ENCODE measurements at regions not wholly inside any gene's neighbourhood (a gene's known extent, or its start where the extent isn't known, plus 50 kb on each side); places are given as distances from the start of the nearest gene placed in this dataset.

GRCh38 chr16:86632206-86632605 is 53.9 kb downstream of the FOXL1 start:
- no peak for DNase-seq (ENCODE audit: low read depth)

- no peak for DNase-seq (ENCODE audit: low read depth)
Observed at GRCh38 chr16:86632944-86633343, 54.6 kb downstream of the FOXL1 start.

DNA sequence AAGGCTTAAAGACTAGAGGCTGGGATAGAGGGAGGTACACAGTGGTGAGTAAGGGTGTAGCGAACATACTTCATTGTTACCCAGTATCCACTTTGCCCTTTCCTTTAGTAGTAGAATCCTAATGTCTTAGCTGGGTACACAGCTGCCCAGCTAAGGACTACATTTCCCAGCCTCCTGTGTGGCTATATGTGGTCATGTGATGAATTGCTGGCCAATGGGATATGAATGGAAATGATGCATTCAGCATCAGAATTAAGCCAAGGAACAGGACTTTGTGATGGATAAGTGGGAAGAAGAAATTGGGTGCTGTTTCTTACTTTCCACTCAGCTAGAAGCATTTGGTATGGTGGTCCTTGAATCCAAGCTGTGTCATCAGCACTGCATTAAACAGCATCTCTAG is 55.9 kb downstream of the FOXL1 start:
- no peak for DNase-seq (ENCODE audit: low read depth)

DNA sequence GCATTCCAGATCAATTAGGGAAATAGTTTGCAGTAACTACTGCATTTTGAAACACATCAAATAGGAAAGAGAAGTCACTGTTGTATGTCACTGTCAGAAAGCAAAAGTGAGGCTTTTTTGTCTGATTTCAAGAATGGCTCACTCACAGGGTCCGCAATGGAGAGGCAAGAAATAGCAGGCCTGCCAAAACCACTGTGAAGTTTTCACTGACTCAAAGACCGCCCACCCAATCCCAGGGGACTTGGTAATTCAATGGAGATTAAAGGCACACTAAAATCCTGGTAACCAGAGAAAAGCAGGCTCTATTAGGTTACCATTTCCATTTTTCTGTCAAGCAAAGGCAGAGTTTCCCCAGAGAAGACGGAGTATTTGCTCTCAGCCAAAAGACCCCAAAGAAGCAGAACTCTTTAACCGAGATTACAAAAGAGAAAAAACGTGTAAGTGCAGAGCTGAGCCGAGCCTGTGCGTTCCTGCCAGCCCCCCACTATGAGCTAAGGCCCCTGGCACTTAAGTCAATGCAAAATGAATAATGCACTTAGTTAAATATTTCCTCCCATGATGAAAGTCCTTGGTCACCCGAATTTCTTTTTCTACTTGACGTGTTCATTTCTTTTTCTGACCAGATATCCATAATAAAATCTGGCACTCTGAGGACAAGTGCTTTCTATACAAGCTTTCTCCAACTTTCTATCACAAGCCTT is 57.0 kb downstream of the FOXL1 start:
- DNase-seq (ENCODE audit: low read depth): no peak

GRCh38 chr16:86635926-86636325 is 57.6 kb downstream of the FOXL1 start:
- no peak for DNase-seq (ENCODE audit: low read depth)

DNA sequence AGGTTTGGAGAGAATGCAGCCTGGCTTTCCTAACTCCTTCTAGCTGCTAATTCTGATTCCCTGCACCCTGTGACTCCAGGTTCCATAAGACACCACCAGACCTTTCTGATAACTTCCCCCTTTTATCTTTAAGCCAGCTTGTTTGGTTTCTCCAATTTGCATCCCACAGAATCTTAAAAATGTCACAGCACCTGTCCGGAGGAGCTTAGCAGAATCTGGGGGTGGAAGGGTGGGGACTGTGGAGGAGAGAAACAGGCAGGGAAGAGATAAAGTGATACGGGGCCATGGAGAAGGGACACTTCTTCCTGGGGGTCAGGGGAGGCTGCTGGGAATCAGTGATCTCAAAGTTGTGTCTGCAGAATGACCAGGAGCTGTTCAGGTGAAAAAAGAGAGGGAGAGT is 59.4 kb downstream of the FOXL1 start:
- no peak for DNase-seq (ENCODE audit: low read depth)

DNA sequence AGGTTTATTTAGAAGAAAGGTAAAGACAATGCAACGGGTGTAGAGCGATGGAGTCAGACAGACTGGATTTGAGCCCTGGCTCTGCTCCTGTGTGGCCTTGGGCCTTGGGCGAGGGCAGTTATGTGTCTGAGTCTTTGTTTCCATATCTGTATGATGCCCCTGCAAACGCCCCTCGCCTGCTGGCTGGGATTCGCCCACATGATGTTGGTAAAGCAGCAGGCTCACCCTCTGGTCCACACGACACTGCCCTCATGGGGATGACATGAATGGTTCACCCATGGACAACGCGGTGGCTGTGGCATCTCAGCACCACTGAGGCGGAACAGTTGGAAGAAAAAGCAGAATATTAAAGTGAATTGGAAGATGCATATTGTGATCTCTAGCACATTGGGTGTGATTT is 60.3 kb downstream of the FOXL1 start:
- no peak for DNase-seq (ENCODE audit: low read depth)

GRCh38 chr16:86639354-86639753 is 61.0 kb downstream of the FOXL1 start:
- DNase-seq (ENCODE audit: low read depth): no peak

DNA sequence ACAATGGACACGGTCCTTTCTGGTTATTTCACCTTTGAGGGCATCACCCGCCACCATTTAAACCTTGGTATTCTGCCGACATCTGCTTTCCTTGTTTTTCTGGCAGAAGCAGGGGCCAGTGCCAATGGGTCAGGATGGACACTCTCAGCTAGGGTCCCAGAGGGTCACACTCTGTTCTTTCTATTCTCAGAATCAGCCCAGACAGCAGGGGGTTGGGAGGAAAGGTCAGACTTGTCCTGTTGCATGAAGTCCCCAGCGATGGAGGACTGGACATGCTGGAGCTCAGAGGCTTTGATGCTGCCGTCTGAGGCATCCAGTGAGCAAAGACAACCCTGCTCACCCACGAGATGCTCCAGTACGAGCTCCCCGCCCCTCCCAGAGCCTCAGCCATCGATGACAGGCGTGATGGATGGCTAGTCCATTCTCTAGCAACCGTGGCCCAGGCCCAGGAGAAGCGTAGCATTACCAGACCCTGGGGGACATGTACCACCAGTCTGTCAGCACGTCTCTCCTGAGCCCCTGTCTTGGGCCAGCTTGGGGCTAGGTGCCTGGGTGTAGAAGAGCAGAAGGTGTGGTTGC is 62.0 kb downstream of the FOXL1 start:
- DNase-seq (ENCODE audit: low read depth): no peak

DNA sequence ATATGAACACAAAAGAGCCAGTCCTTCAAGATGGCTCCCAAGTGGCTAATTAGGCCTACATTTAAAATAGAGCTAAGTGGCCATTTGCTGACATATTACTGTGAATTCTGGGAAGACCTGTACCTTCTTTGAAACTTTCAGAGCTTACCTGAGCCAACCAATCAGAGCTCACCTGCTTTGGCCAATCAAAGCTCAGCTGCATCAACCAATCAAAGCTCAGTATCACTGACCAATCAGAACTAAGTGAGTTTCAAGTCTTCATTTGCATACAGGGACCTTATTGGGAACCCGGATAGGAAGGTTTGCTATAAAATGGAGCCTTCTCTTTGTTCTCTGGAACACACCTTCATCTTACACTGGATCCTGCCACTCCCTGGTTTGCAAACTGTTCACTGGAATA is 63.7 kb downstream of the FOXL1 start:
- DNase-seq (ENCODE audit: low read depth): no peak

DNA sequence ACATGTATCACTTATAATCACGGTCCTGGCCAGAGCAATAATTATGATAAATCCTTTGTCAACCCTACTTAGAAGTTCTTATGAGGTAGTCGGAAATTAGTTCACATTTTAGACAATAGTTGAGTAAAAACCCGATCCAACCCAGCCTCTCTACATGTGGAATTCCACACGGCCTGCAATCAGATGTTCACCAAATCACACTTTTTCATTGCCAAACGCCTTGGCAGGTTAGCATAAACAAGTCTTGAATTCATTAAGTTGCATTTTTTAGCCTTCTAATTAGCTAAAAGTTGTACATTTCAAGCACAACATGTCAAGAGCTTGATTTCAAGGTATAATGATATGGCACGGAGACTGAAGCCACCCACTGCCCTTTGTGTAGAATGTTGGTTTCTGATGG is 65.3 kb downstream of the FOXL1 start:
- DNase-seq (ENCODE audit: low read depth): no peak

DNA sequence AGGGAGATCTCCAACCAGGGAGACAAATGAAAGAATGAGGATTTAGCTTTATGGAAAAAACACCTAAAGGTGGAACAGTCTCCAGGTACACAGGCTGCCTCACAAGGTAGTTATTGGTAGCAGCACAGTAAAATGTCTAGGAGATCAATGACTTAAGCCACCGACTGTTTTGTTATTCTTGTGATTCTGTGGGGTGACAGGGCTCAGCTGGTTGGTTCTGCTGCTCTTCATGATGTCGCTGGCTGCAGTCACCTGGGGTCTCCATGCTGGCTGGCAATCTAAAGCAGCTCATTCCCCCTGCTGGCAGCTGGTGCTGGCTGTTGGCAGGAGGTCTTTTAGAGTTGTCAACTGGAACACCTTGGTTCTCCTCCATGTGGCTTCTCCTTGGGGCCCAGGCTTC is 69.2 kb downstream of the FOXL1 start:
- no peak for DNase-seq (ENCODE audit: low read depth)

GRCh38 chr16:86649875-86650274 is 71.5 kb downstream of the FOXL1 start:
- DNase-seq (ENCODE audit: low read depth): no peak

DNA sequence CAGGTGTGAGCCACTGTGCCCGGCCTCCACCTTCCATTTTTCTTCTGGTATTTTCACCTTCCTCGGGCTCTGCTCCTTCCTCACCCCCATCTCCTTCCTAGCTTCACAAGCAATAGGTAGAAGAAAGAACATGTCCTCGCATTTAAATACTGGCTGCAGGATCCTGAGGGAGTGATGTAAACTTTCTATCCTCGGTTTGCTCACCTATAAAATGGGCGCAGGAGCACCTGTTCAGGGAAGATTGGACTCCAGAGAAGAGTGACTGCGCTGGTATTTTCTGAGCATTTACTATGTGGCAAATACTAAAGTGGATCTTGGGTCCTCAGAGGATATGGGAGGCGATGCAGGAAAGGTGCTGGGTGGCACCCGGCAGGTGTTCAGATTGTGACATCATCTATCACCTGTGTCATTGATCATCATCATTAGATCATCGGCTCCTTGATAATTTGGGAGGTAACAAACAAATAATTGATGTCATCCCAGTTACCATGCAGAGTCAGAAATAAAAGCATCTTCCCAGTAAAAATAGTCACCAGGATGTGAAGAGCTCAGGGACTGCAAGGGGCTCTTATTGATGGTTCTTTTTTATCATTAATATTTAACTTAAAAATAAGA is 72.8 kb downstream of the FOXL1 start:
- DNase-seq (ENCODE audit: low read depth): no peak

- no peak for DNase-seq (ENCODE audit: low read depth)
Observed at GRCh38 chr16:86651823-86652222, 73.5 kb downstream of the FOXL1 start.

- DNase-seq (ENCODE audit: low read depth): no peak
Observed at GRCh38 chr16:86653285-86654006, 75.1 kb downstream of the FOXL1 start.

DNA sequence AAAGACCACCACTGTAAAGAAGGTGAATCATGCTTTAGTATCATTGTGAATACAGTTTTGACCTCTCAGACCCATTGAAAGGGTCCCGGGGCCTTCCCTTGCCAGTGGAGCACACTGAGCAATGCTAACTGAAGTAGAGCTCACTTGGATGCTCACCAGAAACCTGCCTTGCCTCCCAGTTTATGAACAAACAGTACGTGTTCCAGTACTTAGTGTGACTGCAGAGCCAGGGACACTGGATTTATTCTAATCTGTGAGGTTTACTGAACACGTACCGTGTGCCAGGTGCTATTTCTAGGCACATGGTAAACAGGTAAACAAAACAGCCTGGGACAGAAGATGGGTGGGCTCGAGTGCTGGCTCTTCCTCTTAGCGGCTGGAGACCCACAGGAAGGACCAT is 79.6 kb downstream of the FOXL1 start:
- no peak for DNase-seq (ENCODE audit: low read depth)

GRCh38 chr16:86660623-86661022 is 82.3 kb downstream of the FOXL1 start:
- no peak for DNase-seq (ENCODE audit: low read depth)

- DNase-seq (ENCODE audit: low read depth): no peak
Observed at GRCh38 chr16:86661706-86662105, 83.4 kb downstream of the FOXL1 start.

GRCh38 chr16:86662195-86662594 is 83.8 kb downstream of the FOXL1 start:
- DNase-seq (ENCODE audit: low read depth): no peak

GRCh38 chr16:86662740-86663139 is 84.4 kb downstream of the FOXL1 start:
- DNase-seq (ENCODE audit: low read depth): no peak

DNA sequence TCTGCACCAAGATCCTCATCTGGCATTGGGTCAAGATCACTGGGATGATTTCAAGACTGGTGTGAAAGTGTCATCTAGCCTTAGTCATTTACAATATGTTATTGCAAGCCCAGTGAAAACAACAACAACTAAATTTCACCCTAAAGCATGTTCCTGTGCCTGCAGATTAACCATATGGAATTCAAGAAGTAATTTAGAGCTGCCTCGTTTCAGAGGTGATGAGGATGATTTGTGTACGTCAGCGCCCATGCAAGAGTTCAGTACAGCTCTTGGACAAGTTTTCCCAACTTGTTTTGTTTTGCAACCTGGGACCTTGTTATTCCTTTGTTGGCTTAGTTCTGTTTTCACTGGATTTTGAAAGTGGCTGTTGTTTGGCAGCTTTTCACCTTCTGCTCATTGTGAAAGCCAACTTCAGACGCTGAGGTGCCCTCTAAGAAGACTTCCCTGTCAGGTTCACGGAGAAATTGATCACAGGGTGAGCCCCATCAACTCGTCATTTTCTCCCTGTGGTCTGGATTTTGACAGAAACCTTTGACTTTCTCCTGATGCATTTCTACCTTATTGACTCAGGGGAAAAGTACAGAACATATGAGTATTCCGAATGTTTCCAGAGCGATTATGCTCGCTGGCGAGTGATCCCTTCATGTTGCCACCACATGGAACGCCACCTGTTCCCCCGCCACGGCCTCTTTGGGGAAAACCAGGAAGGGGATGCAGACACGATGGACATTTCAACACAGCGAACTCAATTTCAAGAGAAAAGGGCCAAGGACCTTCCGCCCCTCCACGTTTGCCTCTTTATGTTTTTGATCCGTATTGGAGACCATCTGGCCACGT is 85.6 kb downstream of the FOXL1 start:
- DNase-seq (ENCODE audit: low read depth): no peak

All from stimulated activated CD8-positive, alpha-beta memory T cell treated with anti-CD3 and anti-CD28 coated beads, Interleukin-15, amount 100 ng/mL, for 1 hour (primary cell).